ENCODE measurements at regions not wholly inside any gene's neighbourhood (a gene's known extent, or its start where the extent isn't known, plus 50 kb on each side); places are given as distances from the start of the nearest gene placed in this dataset.
"Not testable (repeated sequence)": the region's sequence is repeated elsewhere in the genome, so short reads cannot be mapped to it uniquely, and the experiment has no call there.

DNA sequence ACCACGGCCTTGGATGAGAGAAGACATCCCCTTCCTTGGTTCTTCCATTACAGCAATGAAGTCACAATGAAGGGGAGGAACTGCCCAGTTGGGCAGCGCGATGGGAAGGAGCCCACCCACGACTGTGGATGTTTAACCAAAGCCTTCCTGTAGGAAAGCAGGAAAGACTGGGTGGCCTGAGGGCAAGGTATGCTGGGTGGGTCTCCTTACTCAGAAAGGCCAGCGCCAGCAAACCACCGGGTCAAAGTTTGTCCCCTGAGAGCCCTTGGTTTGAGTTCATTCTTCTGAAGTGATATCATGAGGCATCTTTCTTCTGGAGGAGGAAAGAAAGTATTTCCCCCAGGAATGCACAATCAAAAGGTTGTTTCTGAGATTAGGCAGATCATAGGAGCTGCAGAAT lies 105.2 kb downstream of the C16orf95 start:
- no peak for DNase-seq

DNA sequence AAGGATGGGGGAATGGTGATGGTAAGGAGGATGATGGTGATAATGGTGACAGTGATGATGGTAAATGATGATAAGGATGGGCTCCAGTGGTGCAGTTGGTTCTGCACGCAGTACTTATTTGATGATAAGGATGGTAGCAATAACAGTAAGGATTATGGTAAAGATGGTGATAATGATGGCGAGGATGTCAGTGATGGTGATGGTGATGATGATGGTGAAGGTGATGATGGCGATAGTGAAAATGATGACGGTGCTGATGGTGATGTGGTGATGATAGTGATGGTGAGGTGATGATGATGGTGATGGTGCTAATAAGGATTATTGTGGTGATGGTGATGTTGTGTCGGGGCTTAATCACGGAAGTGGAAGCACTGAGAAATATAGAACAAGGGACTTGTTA lies 103.7 kb downstream of the C16orf95 start:
- no peak for DNase-seq

DNA sequence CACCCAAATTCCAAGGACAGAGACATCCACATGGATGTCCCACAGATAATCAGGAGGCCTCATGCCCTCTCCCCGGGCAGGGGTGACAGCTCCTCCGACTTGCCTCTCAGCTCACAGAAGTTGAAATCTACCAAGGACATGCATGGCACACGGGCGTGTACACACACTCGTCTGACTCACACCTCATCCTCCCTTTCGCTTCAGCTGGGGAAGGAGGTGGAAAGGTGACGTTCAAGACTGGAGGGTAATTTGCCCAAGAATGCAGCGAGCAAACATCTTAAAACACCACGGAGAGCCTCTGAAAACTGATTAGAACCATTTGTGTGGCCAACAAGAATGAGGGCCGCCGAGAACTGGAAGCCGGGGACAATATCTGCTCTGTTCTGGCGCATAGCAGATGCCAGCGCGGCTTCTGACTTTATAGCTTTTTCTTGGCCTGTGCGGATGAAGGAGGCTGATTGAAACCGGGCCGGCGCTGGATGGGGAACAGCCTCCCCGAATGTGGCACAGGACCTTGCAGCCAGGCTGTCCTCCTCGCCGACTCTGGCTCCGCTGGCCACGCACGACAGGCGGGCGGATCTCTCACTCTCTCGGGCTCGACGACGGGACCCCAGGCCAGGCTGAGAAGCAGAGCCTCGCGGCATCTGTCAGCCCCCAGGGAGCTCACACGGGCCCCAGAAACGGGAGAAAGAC lies 100.9 kb downstream of the C16orf95 start:
- peak in 26 of 58 donors; percentile 4 to 54 (median 20) for DNase-seq

DNA sequence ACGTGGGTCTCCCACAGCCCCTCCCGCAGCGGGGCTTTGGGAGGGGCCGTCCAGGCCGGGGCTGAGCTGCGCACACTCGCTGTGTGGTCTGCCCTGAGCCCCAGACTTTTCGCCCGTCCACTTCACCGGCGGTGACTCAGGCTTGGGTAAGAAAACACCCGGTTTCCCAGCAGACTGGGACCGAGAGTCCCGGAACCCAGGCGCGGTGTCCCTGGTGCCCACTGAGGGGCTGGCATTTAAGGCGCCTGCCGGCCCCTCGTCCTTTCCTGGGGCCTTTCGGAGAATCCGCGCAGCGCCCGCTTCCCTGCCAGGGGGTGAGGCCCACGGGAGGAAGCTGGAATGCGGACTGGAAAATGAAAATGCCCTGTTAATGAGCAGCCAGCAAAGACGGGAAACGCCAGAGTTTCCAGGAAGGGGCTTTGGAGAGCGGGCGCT lies 100.3 kb downstream of the C16orf95 start:
- DNase-seq, result peak in 1 of 58 donors; percentile 29

DNA sequence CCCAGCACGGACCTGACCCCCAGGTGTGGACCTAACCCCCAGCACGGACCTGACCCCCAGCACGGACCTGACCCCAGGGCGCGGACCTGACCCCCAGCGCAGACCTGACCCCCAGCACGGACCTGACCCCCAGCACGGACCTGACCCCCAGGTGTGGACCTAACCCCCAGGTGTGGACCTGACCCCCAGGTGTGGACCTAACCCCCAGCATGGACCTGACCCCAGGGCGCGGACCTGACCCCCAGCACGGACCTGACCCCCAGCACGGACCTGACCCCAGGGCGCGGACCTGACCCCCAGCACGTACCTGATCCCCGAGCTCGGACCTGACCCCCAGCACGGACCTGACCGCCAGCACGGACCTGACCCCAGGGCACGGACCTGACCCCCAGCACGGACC lies 99.4 kb downstream of the C16orf95 start:
- DNase-seq, result not testable (repeated sequence)

DNA sequence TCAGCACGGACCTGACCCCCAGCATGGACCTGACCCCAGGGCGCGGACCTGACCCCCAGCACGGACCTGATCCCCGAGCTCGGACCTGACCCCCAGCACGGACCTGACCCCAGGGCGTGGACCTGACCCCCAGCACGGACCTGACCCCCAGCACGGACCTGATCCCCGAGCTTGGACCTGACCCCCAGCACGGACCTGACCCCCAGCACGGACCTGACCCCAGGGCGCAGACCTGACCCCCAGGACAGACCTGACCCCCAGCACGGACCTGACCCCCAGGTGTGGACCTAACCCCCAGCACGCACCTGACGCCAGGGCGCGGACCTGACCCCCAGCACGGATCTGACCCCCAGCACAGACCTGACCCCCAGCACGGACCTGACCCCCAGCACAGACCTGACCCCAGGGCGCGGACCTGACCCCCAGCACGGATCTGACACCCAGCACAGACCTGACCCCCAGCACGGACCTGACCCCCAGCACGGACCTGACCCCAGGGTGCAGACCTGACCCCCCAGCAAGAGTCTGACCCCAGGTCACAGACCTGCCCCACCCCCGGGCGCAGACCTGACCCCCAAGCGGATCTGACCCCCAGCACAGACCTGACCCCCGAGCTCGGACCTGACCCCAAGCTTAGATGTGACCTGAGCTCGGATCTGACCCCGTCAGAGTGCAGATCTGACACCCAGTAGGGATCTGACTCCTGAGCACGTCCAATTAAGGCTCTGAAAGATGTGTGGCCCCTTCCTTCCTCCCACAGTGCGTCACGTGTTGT lies 98.7 kb downstream of the C16orf95 start:
- DNase-seq, result peak in 1 of 58 donors; percentile 6

DNA sequence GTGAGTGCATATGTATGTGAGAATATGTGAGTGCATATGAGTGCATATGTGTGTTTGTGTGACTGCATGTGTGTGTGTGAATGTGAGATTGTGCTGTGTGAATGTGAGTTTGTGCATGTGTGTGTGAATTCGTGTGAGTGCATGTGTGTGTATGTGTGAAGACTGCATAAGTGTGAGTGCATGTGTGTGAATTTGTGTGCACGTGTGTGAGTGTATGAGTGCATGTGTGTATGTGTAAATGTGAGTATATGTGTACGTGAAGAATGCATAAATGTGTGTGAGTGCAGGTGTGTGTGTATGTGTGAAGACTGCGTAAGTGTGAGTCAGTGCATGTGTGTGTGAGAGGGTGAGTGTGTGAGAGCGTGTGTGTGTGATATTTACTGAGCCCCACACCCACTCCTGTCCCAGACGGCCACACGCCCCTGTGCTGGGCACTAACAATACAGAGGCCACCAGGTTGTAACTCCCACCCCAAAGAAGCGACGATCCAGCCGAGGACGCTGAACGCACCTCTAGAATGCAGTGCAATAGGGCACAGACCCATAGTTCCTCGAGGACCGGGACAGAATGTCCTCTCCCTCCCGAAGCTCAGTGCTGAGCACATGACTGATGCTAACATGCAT lies 97.8 kb downstream of the C16orf95 start:
- no peak for DNase-seq

DNA sequence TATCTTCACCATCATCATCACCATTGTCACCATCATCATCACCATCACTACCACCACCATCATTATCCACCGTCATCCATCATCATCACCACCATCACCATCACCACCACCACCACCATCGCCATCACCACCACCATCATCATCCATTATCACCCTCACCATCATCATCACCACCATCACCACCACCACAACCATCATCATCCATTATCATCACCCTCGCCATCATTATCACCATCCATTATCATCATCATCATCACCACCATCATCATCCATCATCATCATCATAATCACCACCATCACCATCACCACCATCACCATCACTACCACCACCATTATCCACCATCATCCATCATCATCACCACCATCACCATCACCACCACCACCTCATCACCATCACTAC lies 95.6 kb downstream of the C16orf95 start:
- no peak for DNase-seq

DNA sequence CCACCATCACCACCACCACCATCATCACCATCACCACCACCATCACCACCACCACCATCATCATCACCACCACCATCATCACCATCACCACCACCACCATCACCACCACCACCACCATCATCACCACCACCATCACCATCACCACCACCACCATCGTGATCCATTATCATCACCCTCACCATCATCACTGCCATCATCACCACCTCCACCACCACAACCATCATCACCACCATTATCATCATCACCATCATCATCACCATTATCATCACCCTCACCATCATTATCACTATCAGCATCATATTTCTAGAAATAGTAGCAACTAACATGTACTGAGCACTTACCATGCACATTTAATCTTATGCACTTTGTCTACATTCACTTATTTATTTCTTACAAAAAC lies 94.9 kb downstream of the C16orf95 start:
- no peak for DNase-seq

DNA sequence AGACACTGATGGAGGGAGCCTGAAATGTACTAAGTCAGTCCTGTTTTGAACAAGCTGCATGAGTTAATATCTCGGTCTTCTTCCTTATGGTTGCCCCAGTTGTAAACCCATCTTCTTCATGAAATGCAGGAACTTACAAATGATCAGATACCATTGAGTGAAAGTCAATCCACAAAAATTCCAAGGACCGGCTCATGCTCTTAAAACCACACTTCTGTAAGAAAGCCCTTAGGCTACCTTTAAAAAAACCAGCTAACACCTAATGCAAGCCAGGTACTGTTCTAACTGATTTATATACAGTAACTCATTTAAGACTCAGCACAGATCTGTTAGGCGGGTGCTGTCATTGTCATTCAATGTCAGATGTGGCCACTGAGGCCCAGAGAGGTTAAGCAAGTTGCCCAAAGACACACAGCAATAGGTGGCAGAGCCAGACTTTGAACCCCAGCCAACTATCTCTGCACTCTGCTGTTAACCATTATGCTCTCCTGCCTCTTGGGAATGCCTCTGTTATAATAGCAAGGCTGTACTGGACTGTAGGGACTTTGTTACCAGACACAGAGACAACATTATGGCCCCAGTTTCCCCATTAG lies 93.4 kb downstream of the C16orf95 start:
- DNase-seq, result no peak

DNA sequence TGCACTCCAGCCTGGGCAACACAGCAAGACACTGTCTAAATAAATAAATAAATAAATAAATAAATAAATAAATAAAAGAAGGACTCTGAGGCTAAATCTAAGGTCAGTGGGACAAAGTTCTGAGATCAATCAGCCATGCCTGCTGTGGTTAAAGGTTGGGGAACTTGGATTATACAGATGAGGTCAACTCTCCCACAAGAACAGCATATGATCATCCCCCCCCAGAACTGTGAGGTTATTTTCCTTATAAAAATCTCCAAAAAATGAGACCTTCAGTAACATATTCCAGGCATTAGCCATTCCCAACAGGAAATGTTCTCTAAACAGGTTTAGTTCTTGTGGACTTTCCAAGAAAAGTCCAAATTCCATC lies 90.3 kb downstream of the C16orf95 start:
- DNase-seq, result no peak

DNA sequence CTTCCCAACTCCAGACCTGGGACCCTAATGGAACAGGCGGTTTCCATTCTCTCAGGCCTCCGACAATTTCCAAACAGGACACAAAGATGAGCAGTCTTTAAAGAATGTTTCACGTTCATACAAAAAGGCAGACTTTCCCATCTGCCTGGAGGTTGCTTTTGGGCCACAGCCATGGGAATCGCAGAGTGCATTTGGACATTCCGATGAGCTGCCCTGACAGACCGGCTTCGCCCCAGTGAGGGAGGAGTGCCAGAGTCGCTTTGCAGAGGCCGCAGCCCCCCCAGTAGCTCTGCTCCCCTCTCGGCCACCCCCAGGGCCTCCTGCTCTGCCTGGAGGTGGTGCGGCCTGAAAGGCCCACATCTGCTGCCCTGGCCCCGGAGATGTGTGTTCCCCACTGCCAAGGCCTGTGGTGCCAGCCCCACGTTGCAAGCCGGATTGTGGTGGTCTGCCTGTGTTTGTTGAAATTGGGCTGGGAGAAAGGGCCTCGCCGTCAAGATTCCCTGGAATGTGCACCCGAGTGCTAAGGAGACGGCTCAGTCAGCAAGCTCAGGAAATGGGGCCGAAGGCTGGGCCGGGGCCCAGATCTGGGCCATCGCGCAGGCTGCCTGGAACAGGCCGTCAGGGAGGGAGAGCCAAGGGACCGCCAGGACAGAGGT lies 89.8 kb downstream of the C16orf95 start:
- DNase-seq, result peak in 20 of 58 donors; percentile 12 to 67 (median 22)

DNA sequence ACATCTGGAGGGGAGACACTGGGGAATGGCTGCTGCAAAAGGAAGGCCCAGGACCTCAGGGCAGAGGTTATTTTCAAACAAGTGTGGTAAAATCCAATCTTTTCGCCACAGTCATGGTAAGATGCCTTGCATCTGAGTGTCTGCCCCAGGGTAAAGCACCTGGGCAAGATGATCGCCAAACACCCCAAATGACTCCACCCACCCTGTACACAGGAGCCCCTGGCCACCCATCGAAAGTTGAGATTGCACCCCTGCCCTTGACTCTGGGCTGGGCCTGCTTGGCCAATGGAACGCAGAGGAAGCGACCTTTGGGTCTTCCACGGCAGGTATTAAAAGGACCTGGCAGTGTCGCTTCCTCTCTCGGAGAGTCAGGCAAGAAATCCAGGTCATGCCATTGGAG lies 88.8 kb downstream of the C16orf95 start:
- no peak for DNase-seq

DNA sequence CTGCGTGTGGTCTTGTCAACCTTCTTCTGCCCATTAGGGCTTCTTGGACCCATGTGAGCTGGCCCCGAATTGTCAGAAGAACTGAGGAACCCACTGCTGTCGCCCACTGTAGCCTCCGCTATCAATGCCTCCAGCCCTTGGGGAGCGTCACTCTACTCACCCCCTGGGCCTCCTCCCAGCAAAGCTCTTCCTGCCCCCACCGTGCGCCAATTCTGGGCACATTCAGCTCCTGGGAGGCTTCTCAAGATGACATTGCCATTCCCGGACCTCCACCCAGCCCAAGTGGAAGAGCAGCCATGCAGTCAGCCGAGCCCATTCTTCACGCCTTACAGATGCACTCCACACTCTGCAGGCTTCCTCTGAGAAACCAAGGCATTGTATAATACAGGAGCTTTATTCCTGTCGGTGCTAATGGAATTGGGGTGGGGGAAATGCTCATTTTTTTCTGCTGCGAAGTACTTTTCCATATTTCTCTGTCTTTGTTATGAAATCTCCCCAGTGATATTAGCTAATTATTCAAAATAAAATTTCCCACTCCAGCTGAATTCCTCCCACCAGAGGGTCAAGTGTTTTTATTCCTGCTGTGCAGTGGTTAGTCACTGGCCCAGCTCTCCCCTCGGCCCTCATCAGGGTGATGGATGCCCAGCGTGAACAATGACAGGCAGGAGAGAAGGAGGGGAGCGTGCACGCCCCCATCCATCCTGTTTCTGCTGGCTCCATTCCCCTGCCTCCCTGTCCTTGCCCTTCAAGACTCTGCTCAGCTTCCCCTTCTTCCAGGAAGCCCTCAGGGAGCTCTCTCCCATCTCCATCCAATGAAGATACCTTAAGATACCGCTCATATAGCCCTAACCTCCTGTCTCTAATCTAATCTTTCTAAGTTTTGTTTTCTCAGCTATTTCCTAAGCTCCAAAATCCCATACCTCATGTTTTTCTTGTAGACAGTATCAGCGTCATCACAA lies 87.7 kb downstream of the C16orf95 start:
- no peak for DNase-seq

DNA sequence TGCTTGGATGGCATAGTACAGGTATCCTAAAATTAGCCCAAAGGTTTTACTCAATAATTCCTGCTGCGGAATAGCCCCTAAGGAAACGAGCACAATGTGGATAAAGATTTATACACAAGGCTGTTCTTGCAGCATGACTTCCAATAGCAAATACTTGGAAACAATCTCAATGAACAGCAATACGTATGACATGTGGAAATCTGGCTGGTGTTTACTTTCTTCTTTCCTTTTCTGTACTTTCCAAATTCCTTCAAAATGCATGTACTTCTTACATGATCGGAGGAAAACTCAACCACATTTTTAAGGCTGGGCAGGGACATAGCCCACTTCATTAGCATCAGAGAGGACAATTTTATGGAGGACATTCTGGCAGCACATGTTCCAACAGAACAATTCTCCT lies 86.6 kb downstream of the C16orf95 start:
- DNase-seq, result no peak

DNA sequence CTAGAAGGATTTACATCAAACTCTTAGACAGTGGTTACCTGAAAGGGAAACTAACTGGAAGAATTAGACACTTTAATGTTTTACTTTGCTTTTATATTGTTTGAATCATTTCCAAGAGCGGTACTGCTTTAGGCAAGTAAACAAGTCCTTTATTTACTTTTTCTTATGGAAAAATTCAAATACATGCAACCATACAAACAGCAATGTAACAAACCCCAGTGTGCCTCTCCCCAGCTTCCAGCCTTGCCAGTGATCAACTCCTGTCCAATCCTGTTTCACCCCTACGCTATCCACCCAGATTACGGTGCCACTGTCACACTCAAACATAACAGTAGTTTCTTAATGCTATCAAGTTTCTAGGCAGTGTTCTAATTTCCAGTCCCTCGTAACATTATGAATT lies 85.9 kb downstream of the C16orf95 start:
- DNase-seq, result no peak

DNA sequence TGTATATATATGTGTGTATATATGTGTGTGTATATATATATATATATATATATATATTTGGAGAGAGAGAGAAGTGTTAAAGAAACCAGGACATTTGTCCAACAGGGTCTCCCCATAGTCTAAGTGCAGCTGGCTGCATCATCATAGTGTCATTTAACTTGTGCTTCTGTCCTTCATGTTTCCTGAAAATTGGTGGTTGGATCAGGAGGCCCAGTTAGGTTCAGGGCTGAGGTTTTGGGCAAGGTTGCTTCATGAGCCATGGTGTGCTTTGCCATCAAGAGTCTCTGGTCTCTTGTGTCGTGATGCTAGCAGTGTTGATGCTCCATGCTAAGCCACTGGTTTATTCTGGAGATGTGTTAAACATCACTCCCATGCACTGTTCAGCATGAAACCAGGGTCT lies 85.3 kb downstream of the C16orf95 start:
- no peak for DNase-seq

DNA sequence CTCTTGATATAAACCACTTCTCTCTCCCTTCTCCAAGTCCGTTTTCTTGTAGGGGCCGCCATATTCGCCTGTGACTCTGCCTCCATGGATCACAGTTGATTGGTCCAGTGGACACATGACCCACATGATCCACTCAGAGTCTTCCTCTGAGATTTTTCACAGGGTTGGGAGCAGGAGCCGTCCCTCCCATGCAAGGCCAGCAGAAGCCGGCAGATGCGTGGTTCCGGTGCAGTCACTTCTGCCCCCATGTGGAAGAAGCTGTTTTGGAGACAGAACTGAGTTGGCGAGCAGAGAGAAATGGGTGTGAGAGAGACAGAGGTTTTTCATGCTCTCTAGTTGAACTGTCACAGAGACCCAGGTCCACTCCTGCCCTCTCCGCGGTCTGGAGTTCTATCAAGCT lies 83.3 kb downstream of the C16orf95 start:
- no peak for DNase-seq

DNA sequence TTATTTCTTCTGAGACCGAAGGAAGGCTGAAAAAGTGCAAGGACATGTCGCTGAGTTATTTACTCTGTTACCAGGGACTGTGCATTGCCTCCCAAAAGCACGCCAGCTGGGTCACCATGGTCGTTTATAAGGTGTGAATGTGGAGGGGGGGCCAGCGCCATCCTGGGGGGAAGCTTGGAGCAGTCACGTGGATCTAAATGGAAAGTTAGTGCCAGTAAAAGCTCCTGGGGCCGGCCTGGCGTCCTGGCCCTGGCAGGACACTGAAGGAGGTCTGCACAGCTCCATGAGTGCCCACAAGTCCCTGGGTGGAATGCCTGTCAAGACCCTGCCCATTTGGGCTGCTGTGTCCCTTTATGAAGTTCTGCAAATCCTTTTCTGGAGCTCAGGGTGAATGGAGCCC lies 82.6 kb downstream of the C16orf95 start:
- DNase-seq, result no peak

DNA sequence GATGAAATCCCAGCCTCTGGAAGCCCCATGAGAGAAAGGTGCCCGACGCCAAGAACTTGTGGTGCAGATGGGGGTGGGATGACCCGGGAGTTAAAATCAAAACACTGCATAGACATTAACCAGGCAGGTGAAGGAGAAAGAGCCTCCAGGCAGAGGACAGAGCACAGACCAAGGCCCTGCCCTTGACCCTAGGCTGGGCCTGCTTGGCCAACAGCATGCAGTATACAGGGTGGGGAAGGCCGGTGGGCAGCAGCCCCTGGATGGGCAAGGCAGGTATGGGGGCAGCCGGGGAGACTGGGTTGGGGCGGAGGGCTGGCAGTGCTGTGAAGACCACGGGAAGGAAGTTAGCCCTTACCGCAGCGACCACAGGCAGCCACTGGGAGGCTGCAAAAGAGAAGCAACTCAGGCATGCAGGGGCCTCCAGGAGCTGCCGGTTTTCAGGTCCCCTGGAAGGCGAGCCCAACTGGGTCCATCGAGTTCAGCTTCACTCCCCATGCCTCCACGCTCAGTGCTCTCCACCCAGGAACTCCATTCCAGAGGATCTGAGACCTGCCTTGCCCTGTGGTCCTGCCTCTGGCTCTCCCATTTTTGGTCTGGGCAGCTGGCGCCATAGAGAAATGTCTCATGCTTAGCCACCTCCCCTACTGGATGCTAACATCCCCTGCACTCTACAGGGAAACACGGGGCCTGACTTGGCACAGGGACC lies 81.2 kb downstream of the C16orf95 start:
- no peak for DNase-seq

Data from anterior cingulate cortex (tissue), 58 donors.